Activated CD4-positive, alpha-beta T cell treated with anti-CD3 and anti-CD28 coated beads, Interleukin-2, amount 50 U/mL, for 48 hours (primary cell): ENCODE measurements at regions not wholly inside any gene's neighbourhood (a gene's known extent, or its start where the extent isn't known, plus 50 kb on each side); places are given as distances from the start of the nearest gene placed in this dataset.
"Not testable (repeated sequence)": the region's sequence is repeated elsewhere in the genome, so short reads cannot be mapped to it uniquely, and the experiment has no call there.

Experiments used
- DNase-seq, 2 experiments: peaks; one replicate each; pipeline ENCODE4 v3.0.0-alpha.2; 2020

DNA sequence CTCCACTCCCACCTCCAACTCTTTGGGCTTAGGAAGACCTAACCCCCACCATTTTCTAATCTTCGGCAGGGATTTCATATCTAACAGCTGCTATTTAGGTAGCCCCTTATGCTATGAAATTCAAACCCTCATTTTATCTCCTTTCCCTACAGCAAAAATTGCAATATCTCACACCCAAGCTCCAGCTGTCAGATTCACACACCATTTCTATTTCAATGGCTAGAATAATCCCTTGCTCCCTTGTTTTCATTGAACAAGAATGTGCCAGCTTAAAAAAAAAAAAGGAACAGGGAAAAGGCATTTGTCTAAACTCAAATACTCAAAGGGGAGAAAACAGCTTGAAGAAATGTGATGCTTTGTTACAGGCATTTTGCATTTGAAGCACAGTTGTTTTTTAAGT lies 850.6 kb upstream of the ACVR2A start:
- DNase-seq, result no peak

- no peak for DNase-seq
These were observed 852.4 kb upstream of the ACVR2A start for GRCh38 chr2:146992466-146992865.

DNA sequence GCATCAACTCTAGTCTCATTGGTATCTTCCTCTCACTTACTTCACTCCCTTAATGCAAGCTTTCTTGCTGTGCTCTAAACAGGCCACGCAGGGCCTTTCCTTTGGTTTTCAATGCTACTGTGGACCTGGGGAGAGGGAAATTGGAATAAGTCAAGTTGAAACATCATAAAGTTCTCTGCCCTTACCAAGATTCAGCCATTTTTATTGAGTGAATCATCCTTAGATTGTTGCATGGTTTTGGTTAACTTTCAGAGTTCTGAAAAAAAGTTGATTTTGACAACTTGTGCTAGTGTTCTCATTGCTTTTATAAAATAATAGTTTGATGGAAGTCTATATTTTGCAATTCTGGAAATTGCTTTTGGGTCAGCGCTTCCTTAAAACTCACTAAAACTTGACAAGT lies 852.8 kb upstream of the ACVR2A start:
- DNase-seq, result no peak

DNA sequence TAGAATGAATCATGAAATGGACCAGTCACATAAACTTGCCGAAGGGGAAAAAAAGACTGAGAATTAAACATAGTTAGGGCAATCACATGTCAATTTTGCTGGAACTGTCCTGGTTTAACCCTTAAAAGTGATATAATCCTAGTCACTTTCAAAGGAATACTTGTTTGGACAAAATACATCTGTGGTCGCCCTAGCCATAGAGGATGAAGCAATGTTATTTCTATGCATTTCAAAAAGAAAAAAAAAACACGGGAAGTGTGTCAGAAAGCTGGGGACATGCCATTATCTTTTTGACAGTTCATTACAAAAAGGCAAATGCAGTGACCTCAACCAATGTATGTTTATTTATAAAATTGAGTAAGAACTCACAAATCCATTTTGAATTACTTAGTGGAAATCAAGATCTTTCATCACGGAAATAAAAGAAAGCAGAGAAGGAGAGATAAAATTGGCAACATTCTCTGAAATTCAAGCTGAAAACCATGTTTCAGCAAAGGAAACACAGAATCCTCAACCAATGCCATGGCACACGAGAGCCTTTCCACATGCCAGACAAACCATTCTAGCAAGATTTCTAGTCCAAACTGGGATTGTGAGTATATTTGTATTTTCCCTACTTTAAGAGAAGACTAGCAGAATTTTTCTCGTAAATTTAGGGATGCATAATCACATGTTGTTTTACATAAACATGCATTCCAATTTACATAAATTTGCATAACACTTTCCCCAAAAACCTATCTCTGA lies 854.3 kb upstream of the ACVR2A start:
- DNase-seq, result no peak

DNA sequence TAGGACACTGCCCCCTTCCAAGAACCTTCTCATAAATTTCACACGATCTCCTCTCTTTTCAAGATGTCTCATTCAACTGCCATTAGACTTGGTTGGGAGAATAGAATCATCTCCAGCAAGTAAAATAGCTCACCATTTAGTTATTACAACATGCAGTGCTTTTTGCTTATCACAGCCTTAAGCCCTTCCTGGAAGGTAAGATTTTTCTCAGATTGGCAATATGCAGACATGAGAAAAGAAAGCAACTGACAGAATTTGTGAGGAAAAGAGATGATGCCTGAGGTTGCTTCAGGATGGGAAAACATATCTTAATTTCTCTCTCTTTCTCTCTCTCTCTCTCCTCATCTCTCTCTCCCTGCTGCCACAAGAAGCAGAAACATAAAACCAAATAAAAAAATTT lies 855.1 kb upstream of the ACVR2A start:
- DNase-seq, result no peak

DNA sequence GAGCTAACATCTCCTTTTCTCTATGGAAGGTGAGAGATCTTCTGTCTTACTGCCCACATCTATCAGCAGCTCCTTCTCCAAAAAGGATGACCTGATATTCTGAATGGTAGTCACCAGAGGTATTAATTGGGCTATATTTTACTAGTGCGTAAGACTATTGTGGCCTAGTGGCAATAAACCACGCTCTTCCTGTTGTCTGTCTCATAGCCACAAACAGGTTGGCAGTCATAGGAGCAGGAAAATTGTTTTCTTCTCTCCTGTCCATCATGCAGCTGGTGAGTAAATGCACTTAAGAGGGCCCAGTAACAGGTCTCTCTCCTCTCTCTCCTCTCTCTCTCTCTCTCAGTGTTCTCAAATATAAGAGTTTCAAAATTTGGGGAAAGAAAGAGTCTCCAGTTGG lies 856.8 kb upstream of the ACVR2A start:
- DNase-seq, result no peak

GRCh38 chr2:146986161-146986560 lies 858.7 kb upstream of the ACVR2A start:
- DNase-seq, result no peak

GRCh38 chr2:146985753-146986152 lies 859.1 kb upstream of the ACVR2A start:
- DNase-seq, result no peak

DNA sequence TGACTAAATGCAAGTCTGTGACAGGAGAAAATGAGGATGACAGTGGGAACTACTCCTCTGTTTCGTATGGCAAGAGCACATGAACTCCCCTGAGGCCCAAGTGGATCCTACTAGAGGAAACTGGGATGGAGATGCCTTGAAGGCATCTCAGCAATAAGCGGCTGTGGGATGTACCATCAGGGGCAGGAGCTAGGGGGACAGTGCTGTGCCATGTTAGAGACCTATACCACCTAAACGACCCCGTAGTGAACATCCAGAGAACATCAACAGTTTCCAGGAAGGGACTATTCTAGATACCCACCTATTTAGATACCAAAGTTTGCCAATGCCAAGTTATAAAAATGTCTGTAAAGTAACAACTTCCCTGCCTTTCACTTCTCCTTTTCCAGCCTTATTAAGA lies 860.8 kb upstream of the ACVR2A start:
- no peak for DNase-seq

DNA sequence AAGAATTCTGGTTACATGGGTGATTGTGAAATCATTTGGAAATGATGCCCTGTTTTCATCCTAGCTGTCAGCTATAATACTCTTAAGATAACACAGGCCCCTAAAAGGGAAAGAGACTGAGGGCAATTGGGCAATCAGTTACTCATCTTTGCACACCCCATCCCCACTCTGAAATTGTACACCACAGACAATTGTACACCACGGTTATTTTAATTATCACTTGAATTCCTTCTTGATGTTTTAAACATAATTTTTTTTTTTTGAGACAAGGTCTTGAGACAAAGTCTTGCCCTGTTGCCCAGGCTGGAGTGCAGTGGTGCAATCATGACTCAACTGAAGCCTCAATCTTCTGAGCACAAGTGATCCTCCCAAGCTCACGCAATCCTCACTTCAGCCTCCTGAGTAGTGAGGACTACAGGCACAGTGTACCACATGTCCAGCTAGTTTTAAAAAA lies 862.4 kb upstream of the ACVR2A start:
- no peak for DNase-seq

GRCh38 chr2:146981921-146982320 lies 862.9 kb upstream of the ACVR2A start:
- no peak for DNase-seq

- no peak for DNase-seq
These were observed 865.1 kb upstream of the ACVR2A start for GRCh38 chr2:146979746-146980145.

DNA sequence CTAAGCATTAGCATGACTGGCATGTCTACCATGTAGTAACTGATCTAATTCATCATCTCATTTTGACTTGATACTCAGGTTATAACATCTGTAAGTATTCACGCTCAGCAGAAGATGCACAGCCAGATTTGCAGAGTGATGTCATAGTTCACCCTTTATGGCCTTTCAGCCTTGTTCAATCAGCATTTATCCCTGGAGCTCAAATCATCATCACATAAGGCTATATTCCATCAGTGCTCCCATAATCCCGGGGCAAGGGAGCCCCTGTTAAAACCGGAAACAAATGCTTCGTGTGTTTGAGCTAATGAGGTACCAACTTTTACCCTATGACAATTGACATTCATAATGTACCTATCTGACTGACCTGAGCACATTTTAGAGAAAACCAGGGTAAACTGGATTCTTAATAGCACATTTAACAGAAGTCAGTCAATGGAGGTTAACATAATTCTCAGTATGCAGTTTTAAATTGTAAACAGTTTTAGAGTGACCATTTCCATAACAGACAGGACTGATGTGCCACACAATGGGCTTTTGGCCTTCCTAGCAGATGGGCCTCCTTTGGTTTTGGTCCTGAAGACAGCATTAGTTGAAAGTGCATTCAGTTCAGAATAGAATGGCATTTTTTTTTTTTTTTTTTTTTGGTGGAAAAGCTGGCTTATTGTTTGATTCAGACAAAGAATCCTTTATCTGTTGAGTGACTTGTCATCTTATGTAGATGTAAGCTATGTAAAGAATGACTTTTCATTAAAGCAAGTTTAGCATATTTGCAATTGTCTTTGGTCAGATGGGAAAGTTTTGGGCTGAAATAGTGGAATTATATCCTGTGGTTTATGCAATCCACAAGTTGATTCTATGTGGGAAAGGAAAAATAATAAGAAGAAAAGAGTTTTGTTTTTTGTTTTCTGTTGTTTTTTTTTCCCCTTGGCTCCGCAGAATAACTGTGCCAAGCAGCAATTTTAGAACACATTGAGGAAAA lies 866.0 kb upstream of the ACVR2A start:
- DNase-seq, result no peak

DNA sequence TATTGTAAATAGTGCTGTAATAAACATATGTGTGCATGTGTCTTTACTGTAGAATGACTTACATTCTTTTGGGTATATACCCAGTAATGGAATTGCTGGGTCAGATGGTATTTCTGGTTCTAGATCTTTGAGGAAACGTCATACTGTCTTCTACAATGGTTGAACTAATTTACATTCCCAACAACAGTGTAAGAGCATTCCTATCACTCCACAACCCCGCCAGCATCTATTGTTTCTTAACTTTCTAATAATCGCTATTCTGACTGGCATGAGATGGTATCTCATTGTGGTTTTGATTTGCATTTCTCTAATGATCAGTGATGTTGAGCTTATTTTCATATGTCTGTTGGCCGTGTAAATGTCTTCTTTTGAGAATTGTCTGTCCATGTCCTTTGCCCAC lies 873.8 kb upstream of the ACVR2A start:
- not testable (repeated sequence) for DNase-seq

DNA sequence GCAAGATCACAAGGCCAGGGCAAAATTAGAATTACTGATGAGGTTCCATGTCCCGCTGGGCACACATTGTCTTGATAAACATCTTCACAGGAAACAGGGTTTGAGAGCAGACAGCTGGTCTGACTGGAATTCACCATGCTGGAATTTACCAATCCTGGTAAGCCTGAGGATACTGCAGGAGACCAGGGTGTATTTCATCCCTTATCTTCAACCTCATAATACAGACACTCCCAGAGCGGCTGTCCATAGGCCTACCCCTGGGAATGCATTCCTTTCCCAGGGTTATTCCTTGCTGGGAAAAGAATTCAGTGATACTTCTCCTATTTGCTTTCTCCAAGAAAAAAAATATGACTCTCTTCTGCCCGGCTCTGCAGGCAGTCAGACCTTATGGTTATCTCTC lies 875.1 kb upstream of the ACVR2A start:
- not testable (repeated sequence) for DNase-seq

DNA sequence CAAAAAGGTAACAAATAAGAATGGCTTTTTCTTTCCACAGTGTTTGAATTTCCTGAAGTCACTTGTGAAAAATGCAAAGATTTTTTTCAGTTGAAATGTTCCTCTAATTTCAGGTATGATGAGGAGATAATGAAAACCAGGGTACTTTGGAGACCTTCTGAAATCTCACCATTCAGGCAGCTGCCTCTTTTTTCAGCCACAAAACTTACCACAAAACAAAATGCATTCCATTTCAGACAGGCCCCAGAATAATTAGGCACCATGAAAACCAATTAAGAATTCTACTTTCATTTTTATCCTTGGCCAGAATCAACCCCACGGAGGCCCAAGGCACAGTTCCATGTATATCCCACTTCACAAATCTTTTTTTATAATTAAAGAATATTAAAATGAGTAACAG lies 880.3 kb upstream of the ACVR2A start:
- DNase-seq, result no peak

GRCh38 chr2:146954544-146954943 lies 890.3 kb upstream of the ACVR2A start:
- DNase-seq, result no peak

DNA sequence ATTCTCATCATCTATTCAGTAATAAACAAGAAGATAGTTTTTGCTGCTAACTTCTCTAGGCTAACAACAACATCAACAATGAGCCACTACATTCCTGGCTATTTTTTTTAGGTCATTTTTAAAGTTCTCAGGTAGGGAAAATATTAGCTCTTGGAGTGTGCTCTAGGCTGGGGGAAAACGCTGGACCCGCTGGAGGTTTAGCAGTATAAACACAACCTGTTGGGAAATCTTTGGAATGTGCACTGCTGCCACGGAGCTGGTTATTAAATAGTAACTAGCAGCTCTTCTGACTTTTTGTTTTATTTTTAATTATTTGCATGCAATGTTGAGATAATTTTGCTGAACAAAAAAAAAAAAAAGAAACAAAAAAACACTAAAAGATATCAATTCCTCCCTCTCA lies 892.1 kb upstream of the ACVR2A start:
- no peak for DNase-seq

DNA sequence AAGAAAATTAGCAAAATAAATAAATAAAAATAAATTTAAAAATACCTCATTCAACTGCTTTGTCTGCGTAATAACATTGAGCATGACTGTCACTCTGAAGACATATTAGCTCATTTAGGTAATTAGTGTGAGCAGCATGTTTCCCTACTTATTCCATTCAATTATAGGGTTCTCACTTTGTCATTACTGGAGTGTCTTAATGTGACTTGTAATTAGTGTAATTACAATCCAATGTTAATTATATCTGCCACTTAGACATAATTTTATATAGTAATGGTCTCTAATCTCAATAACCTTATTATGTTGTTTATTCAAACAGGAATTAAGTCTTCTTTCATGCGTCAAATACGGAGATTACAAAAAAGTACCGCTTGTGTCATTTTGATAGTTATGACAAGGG lies 893.9 kb upstream of the ACVR2A start:
- no peak for DNase-seq

GRCh38 chr2:146950361-146950760 lies 894.5 kb upstream of the ACVR2A start:
- no peak for DNase-seq

DNA sequence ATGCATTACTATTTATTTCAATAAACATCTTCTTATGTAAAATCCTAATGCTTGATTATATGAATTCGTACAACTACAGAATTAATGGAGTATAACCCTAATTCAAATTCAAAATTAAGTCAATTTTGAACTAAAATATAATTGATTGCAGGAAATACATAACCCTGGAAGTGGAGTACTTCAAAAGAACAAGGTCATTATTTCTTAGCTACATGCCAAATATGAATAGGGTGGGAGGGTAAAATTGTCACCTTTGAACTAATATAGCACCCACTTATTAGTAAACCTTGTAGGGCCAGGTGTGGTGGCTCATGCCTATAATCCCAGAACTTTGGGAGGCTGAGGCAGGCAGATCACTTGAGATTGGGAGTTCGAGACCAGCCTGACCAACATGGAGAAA lies 895.4 kb upstream of the ACVR2A start:
- no peak for DNase-seq

DNA sequence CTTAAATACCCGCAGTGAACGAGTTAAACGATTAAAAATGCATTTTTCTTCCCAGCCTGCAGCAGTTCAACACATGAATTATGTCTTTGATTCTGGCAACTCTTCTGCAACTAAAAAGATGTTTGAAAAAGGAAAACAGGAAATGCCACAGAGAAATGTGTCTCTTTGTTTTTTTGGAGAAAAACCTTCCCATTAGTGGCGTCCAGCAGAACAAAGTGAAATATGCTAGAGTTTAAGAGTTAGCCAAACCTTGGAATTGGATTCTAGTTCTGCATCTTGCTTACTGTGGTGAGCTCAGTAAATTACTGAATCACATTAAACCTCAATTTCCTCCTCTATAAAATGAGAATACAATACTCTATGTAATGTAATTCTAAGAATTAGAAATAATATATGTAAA lies 900.2 kb upstream of the ACVR2A start:
- DNase-seq, result no peak

DNA sequence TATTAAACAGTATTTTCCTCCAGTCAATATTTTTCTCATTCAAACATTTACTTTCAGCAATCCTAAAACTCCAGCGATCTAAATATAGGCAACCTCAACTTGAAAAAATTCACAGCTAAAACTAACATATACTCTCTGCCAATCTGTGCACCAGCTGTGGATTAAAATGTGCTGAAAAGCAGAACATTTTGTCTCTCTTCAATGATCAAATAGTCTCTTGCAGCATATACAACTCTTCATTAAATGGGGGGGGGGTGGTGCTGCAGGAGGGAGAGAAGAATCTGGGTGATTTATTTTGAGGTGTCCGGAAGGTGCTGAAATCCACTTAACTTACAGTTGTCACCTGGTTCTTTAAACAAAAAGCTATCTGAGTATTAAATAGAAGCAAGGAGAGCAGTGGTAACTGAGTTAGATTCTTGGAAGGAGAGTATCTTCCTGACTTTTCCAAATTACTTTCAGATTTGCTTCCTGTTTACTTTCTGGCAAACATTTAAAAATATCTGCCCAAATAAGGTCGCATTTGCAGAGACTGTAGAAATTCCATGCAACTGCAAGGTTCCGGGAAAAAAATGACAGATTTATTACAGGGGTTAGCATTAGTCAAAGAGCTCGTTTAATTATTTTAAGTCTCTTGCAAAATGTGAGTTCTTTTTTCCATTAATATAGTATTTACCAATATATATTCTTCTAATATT lies 904.7 kb upstream of the ACVR2A start:
- no peak for DNase-seq

DNA sequence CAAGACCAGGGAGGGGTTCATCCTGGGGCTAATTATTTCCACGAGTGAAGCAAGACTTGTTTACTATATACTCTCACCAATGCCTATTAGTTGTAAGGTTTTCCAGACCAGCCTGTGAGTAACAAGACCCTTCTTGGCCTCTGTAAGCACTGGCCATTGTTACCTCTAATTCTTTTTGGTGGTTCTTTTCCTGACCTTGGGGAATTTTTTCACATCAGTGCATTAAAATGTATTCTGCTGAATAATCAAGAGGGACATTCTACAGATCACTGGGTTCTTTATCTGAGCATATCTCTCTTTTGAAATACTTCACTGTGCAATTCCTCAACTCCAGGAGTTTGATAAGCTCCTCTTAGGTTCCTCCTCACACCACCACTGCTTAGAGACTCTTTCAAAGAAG lies 909.9 kb upstream of the ACVR2A start:
- no peak for DNase-seq
